NB4 (cell line): ENCODE measurements at regions not wholly inside any gene's neighbourhood (a gene's known extent, or its start where the extent isn't known, plus 50 kb on each side); places are given as distances from the start of the nearest gene placed in this dataset.

Experiments
- DNase-seq: peaks from one replicate; pipeline ENCODE4 v3.0.0; 2010; ENCODE audit warnings: low read depth
- H3K4me3 ChIP-seq: one replicate; pipeline ENCODE4 v1.5.1; 2011; ENCODE audit warnings: mild to moderate bottlenecking, low read depth, low read length, moderate library complexity
- CTCF ChIP-seq: IDR thresholded peaks from one replicate; pipeline ENCODE4 v1.5.1; 2012; ENCODE audit warnings: low read depth, low read length
- MAX ChIP-seq: IDR thresholded peaks from 2 replicates; pipeline ENCODE4 v1.6.1; 2011; ENCODE audit warnings: low read depth, low read length
- MYC ChIP-seq: IDR thresholded peaks from 2 replicates; pipeline ENCODE4 v1.6.1; 2011; ENCODE audit warnings: low read depth, low read length
- POLR2A ChIP-seq: IDR thresholded peaks from 2 replicates; pipeline ENCODE4 v1.6.1; 2011; ENCODE audit warnings: mild to moderate bottlenecking; ENCODE audit not compliant: insufficient read length; ENCODE audit errors: extremely low read depth

GRCh38 chr18:21928925-21929324 lies 188.3 kb downstream of the MIB1 start:
- no peak for DNase-seq
- no peak for TF ChIP-seq MAX
- no peak for TF ChIP-seq POLR2A
- TF ChIP-seq CTCF = no peak
- no peak for TF ChIP-seq MYC
- H3K4me3 ChIP-seq = no peak overlapping the region

GRCh38 chr18:21930177-21930576 lies 189.6 kb downstream of the MIB1 start:
- no peak for TF ChIP-seq MAX
- no peak for TF ChIP-seq POLR2A
- no peak for TF ChIP-seq MYC
- TF ChIP-seq CTCF = no peak
- no peak overlapping the region for H3K4me3 ChIP-seq
- DNase-seq = no peak

GRCh38 chr18:21933931-21934765 lies 193.6 kb downstream of the MIB1 start:
- no peak for DNase-seq
- TF ChIP-seq POLR2A = no peak
- no peak for TF ChIP-seq MYC
- TF ChIP-seq CTCF = no peak
- no peak for TF ChIP-seq MAX
- no peak overlapping the region for H3K4me3 ChIP-seq

- H3K4me3 ChIP-seq = no peak overlapping the region
- TF ChIP-seq CTCF (no peak), MYC (no peak), POLR2A (no peak), MAX (no peak)
- no peak for DNase-seq
Measured at GRCh38 chr18:21934766-21935015, 194.1 kb downstream of the MIB1 start.

- H3K4me3 ChIP-seq = no peak overlapping the region
- peak; percentile 76 for DNase-seq
- TF ChIP-seq MYC (no peak), POLR2A (no peak), MAX (no peak), CTCF (no peak)
Measured at GRCh38 chr18:21943456-21943855, 202.9 kb downstream of the MIB1 start.
